GM12878 (cell line): ENCODE measurements at regions not wholly inside any gene's neighbourhood (a gene's known extent, or its start where the extent isn't known, plus 50 kb on each side); places are given as distances from the start of the nearest gene placed in this dataset.

ENCODE experiments used
- ATAC-seq: fragments of 200-7000 bp; cut with Tn5 transposase; 3 replicates; pipeline ENCODE4 v1.9.1; 2020; ENCODE audit warnings: mild to moderate bottlenecking, moderate library complexity
- BruUV-seq: library from RNA; stranded (reverse); fragments of 400-500 nt; replicated peaks from 2 replicates; lab custom pipeline; 2021; lab: Mats Ljungman, UMichigan
- CTCF ChIA-PET: fragments of 300-600 bp; sonication (Branson Sonifier 250); formaldehyde crosslinking; extraction: SDS; loops from one replicate; lab custom pipeline; 2021; ENCODE audit warnings: inconsistent platforms; lab: Yijun Ruan, JAX
- POLR2A ChIA-PET: fragments of 350-600 bp; formaldehyde crosslinking; extraction: SDS; loops from one replicate; lab custom pipeline; 2021; ENCODE audit warnings: inconsistent platforms; lab: Charles Lee
- RAD21 ChIA-PET: fragments of 300-600 bp; sonication (Branson Sonifier 250); formaldehyde crosslinking; loops from one replicate; lab custom pipeline; 2023; ENCODE audit warnings: antibody characterized with exemption; ENCODE audit not compliant: unreplicated experiment; lab: Charles Lee
- SMC1A ChIA-PET: fragments of 300-600 bp; sonication (Branson Sonifier 250); formaldehyde crosslinking; loops from one replicate; lab custom pipeline; 2023; ENCODE audit not compliant: unreplicated experiment, uncharacterized antibody; lab: Charles Lee
- DNase-seq: peaks from one replicate; pipeline ENCODE4 v3.0.0-alpha.2; 2011; ENCODE audit warnings: low read depth, low spot score
- FAIRE-seq: peaks from 3 replicates; lab custom pipeline; 2011; peaks lifted over from hg19 to GRCh38; lab: Jason Lieb, UNC
- H2AFZ ChIP-seq: 2 replicates; pipeline ENCODE4 v1.6.0; 2011; ENCODE audit warnings: low read depth, low read length, control low read depth; ENCODE audit not compliant: control insufficient read depth
- H3K27ac ChIP-seq: 2 replicates; pipeline ENCODE4 v1.5.1; 2011; ENCODE audit warnings: control low read depth; ENCODE audit not compliant: control insufficient read depth, insufficient read depth
- H3K27me3 ChIP-seq, 2 experiments: replicated peaks in 1 of 2; 2 replicates each; pipeline versions ENCODE4 v1.6.0 to v1.6.1; 2011; ENCODE audit warnings: low read length in 1 of 2; ENCODE audit not compliant: control insufficient read depth in 2 of 2, insufficient read depth in 2 of 2
- H3K36me3 ChIP-seq, 2 experiments: 2 replicates each; pipeline ENCODE4 v1.5.1; 2011; ENCODE audit warnings: low read length in 1 of 2; ENCODE audit not compliant: control insufficient read depth in 2 of 2, insufficient read depth in 2 of 2
- H3K4me1 ChIP-seq: 2 replicates; pipeline ENCODE4 v1.6.1; 2011; ENCODE audit warnings: mild to moderate bottlenecking, low read length, moderate library complexity, mixed read lengths; ENCODE audit not compliant: control insufficient read depth, insufficient read depth
- H3K4me2 ChIP-seq: 2 replicates; pipeline ENCODE4 v1.6.0; 2011; ENCODE audit warnings: control low read depth; ENCODE audit not compliant: control insufficient read depth, insufficient read depth
- H3K4me3 ChIP-seq: fragments of 200-600 bp; sonication (generic); 2 replicates; pipeline ENCODE4 v1.5.1; 2016
- H3K79me2 ChIP-seq: 2 replicates; pipeline ENCODE4 v1.6.0; 2011; ENCODE audit warnings: low read length; ENCODE audit not compliant: control insufficient read depth, insufficient read depth
- H3K9ac ChIP-seq: 2 replicates; pipeline ENCODE4 v1.8.0; 2011; ENCODE audit warnings: low read length, control low read depth, mixed read lengths; ENCODE audit not compliant: control insufficient read depth, insufficient read depth
- H3K9me3 ChIP-seq: replicated peaks from 3 replicates; pipeline ENCODE4 v1.5.1; 2011; ENCODE audit warnings: mild to moderate bottlenecking, low read length; ENCODE audit not compliant: control insufficient read depth, insufficient read depth
- H4K20me1 ChIP-seq: 2 replicates; pipeline ENCODE4 v1.6.0; 2011; ENCODE audit not compliant: control insufficient read depth, insufficient read depth
- BCL11A ChIP-seq: IDR thresholded peaks from 2 replicates; pipeline ENCODE4 v1.6.1; 2011; ENCODE audit warnings: low read depth, low read length
- CBX3 ChIP-seq: fragments of 200-600 bp; sonication (generic); IDR thresholded peaks from 2 replicates; pipeline ENCODE4 v1.6.1; 2016; ENCODE audit warnings: low read depth, borderline replicate concordance
- FOXK2 ChIP-seq: fragments of 450-650 bp; IDR thresholded peaks from 2 replicates; pipeline ENCODE4 v1.6.1; 2017; ENCODE audit warnings: mild to moderate bottlenecking, moderate library complexity
- HDAC2 ChIP-seq: fragments of 200-600 bp; sonication (generic); IDR thresholded peaks from 2 replicates; pipeline ENCODE4 v1.6.1; 2017
- NFYB ChIP-seq: IDR thresholded peaks from 2 replicates; pipeline ENCODE4 v1.6.1; 2011; ENCODE audit warnings: low read depth, mild to moderate bottlenecking, low read length, improper control_type of control experiment, moderate library complexity; ENCODE audit not compliant: insufficient read depth
- NR2F1 ChIP-seq: fragments of 450-650 bp; conservative IDR thresholded peaks from 2 replicates; pipeline ENCODE4 v1.6.1; 2017; ENCODE audit warnings: mild to moderate bottlenecking
- SMAD1 ChIP-seq: fragments of 450-650 bp; IDR thresholded peaks from 2 replicates; pipeline ENCODE4 v1.6.1; 2018; ENCODE audit warnings: mild to moderate bottlenecking, low read depth; ENCODE audit not compliant: partially characterized antibody
- TARDBP ChIP-seq: IDR thresholded peaks from 2 replicates; pipeline ENCODE4 v1.6.1; 2016; ENCODE audit warnings: borderline replicate concordance
- WGBS: methylation state at CpG from one replicate; pipeline ENCODE4 v1.1.6; 2016; ENCODE audit warnings: low lambda C conversion rate; ENCODE audit not compliant: insufficient replicate concordance, insufficient coverage; ENCODE audit errors: missing lambda C conversion rate; 5-methylcytosine and 5-hydroxymethylcytosine counted together
- in situ Hi-C: fragments of 300-500 bp; cut with MboI; formaldehyde crosslinking; loops from 9 replicates; pipeline ENCODE4 v1.14.3; 2018; ENCODE audit warnings: mixed read lengths
- intact Hi-C: fragments of 100-400 bp; cut with micrococcal nuclease; formaldehyde crosslinking; loops from one replicate; pipeline ENCODE4 v1.14.2; 2022; ENCODE audit not compliant: unreplicated experiment
- TF ChIP-seq, protein P1 (sequence below): fragments of 450-650 bp; IDR thresholded peaks from 2 replicates; pipeline ENCODE4 v1.6.1; 2016; ENCODE audit warnings: mild to moderate bottlenecking

- Histone ChIP-seq H3K4me1 (no peaks in the 10 kb centered on the region), H3K79me2 (no peaks in the 10 kb centered on the region), H2AFZ (no peak overlapping the region), H3K27ac (no peak overlapping the region), H3K4me3 (no peak overlapping the region), H3K9ac (no peak overlapping the region), H3K27me3 (no peaks in the 10 kb centered on the region), H4K20me1 (no peaks in the 10 kb centered on the region), H3K9me3 (no peaks in the 10 kb centered on the region; the same call in 2 of the 3 replicates), H3K36me3 (no peaks in the 10 kb centered on the region), H3K4me2 (no peak overlapping the region)
- FAIRE-seq, result no peak
- in situ Hi-C loops (no loop called here), intact Hi-C loops (no loop called here)
- no peak for ATAC-seq
- no peak for DNase-seq
- ChIA-PET RAD21 (no interaction called here), POLR2A (no interaction called here), SMC1A (no interaction called here), CTCF (no interaction called here)
- 49% methylated on average over 18 of the region's 18 CpGs for WGBS
- no TSS peak for BruUV-seq
- no peak for TF ChIP-seq NR2F1
- TF ChIP-seq SMAD1, result no peak
- TF ChIP-seq HDAC2, result no peak
- TF ChIP-seq, protein P1, sequence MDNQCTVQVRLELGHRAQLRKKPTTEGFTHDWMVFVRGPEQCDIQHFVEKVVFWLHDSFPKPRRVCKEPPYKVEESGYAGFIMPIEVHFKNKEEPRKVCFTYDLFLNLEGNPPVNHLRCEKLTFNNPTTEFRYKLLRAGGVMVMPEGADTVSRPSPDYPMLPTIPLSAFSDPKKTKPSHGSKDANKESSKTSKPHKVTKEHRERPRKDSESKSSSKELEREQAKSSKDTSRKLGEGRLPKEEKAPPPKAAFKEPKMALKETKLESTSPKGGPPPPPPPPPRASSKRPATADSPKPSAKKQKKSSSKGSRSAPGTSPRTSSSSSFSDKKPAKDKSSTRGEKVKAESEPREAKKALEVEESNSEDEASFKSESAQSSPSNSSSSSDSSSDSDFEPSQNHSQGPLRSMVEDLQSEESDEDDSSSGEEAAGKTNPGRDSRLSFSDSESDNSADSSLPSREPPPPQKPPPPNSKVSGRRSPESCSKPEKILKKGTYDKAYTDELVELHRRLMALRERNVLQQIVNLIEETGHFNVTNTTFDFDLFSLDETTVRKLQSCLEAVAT, result no peak
- no peak for TF ChIP-seq FOXK2
- no peak for TF ChIP-seq BCL11A
- TF ChIP-seq CBX3, result no peak
- no peak for TF ChIP-seq NFYB
- no peak for TF ChIP-seq TARDBP
These were observed 1281.7 kb downstream of the BRD1 start for GRCh38 chr22:48545987-48546386.
